Glutamatergic neuron (in vitro differentiated cells): ENCODE measurements at regions not wholly inside any gene's neighbourhood (a gene's known extent, or its start where the extent isn't known, plus 50 kb on each side); places are given as distances from the start of the nearest gene placed in this dataset.

Source experiments
- DNase-seq: peaks from one replicate; pipeline ENCODE4 v3.0.0; 2022
- H3K27ac Mint-ChIP-seq: one replicate; pipeline ENCODE4 v1.8.0; 2020; ENCODE audit warnings: mild to moderate bottlenecking, mixed read lengths, inconsistent platforms; ENCODE audit not compliant: unreplicated experiment
- H3K27me3 Mint-ChIP-seq: one replicate; pipeline ENCODE4 v1.8.0; 2020; ENCODE audit warnings: mild to moderate bottlenecking, moderate library complexity, mixed read lengths, inconsistent platforms; ENCODE audit not compliant: unreplicated experiment
- H3K36me3 Mint-ChIP-seq: one replicate; pipeline ENCODE4 v1.8.0; 2020; ENCODE audit warnings: mild to moderate bottlenecking, mixed read lengths, inconsistent platforms; ENCODE audit not compliant: unreplicated experiment
- H3K4me1 Mint-ChIP-seq: one replicate; pipeline ENCODE4 v1.8.0; 2020; ENCODE audit warnings: mild to moderate bottlenecking, low read depth, mixed read lengths, inconsistent platforms; ENCODE audit not compliant: unreplicated experiment
- H3K4me3 Mint-ChIP-seq: one replicate; pipeline ENCODE4 v1.8.0; 2020; ENCODE audit warnings: mild to moderate bottlenecking, mixed read lengths, inconsistent platforms; ENCODE audit not compliant: unreplicated experiment
- H3K9me3 Mint-ChIP-seq: one replicate; pipeline ENCODE4 v1.8.0; 2020; ENCODE audit warnings: mild to moderate bottlenecking, moderate library complexity, mixed read lengths, inconsistent platforms; ENCODE audit not compliant: unreplicated experiment
- TF ChIP-seq, protein P1 (sequence below): fragments of 200-600 bp; sonication (generic); IDR thresholded peaks from one replicate; pipeline ENCODE4 v1.5.0; 2021; ENCODE audit not compliant: partially characterized antibody, unreplicated experiment

DNA sequence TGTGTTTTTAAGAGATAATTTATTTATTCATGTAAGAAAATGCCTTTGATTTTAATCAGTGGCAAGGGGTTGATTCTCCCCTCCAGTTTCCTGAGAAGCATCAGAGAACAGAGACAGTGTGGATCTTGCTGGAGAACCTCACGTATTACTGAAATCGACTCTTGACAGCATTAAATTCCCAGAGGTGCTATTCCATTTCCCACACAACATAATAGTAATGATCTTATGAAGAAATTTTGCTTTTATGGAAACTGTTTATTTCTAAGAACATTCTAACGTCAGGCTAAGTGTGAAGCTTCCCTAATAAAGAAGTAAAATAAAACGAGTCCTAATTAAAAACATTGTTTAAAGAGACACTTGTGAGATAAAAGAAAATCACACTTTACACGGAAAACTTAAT, 293.1 kb upstream of the NRP1 start:
- Mint-ChIP-seq H3K9me3 (no peaks in the 10 kb centered on the region), H3K36me3 (no peaks in the 10 kb centered on the region), H3K4me3 (no peak overlapping the region), H3K4me1 (peaks cover 9% of the 10 kb centered on the region), H3K27me3 (peaks cover 2% of the 10 kb centered on the region), H3K27ac (no peak overlapping the region)
- DNase-seq = no peak
- TF ChIP-seq, protein P1, sequence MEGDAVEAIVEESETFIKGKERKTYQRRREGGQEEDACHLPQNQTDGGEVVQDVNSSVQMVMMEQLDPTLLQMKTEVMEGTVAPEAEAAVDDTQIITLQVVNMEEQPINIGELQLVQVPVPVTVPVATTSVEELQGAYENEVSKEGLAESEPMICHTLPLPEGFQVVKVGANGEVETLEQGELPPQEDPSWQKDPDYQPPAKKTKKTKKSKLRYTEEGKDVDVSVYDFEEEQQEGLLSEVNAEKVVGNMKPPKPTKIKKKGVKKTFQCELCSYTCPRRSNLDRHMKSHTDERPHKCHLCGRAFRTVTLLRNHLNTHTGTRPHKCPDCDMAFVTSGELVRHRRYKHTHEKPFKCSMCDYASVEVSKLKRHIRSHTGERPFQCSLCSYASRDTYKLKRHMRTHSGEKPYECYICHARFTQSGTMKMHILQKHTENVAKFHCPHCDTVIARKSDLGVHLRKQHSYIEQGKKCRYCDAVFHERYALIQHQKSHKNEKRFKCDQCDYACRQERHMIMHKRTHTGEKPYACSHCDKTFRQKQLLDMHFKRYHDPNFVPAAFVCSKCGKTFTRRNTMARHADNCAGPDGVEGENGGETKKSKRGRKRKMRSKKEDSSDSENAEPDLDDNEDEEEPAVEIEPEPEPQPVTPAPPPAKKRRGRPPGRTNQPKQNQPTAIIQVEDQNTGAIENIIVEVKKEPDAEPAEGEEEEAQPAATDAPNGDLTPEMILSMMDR = no peak

GRCh38 chr10:33626798-33627466, 292.5 kb upstream of the NRP1 start:
- TF ChIP-seq, protein P1 = no peak
- H3K9me3 Mint-ChIP-seq = no peaks in the 10 kb centered on the region
- DNase-seq = no peak
- H3K4me3 Mint-ChIP-seq = no peak overlapping the region
- H3K27ac Mint-ChIP-seq = no peak overlapping the region
- peaks cover 2% of the 10 kb centered on the region for H3K27me3 Mint-ChIP-seq
- H3K4me1 Mint-ChIP-seq = peaks cover 9% of the 10 kb centered on the region
- no peaks in the 10 kb centered on the region for H3K36me3 Mint-ChIP-seq

- H3K9me3 Mint-ChIP-seq = no peaks in the 10 kb centered on the region
Observed at GRCh38 chr10:33623669-33624068, 289.2 kb upstream of the NRP1 start.

DNA sequence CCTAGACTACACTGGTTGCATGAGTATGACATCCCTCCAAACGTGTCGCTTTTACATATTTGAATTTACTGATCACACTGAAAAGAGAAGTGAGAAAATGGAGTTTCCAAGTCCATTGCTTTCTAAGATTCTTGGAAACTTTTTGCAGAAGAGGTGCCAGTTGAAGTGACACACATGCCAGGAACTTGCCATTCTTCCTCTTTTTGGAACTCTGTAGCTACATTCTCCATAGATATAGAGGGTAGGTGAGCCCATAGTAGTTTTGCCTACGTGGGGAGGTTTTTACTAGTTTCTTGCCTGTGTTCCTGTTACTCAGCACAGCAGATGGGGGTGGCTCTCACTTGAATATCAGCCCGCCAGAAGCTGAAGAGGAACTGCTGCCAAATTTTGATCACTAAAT, 286.6 kb upstream of the NRP1 start:
- peaks cover 4% of the 10 kb centered on the region for H3K27me3 Mint-ChIP-seq
- H3K27ac Mint-ChIP-seq = no peak overlapping the region
- H3K36me3 Mint-ChIP-seq = no peaks in the 10 kb centered on the region
- no peaks in the 10 kb centered on the region for H3K4me1 Mint-ChIP-seq
- no peak overlapping the region for H3K4me3 Mint-ChIP-seq
- no peaks in the 10 kb centered on the region for H3K9me3 Mint-ChIP-seq
- TF ChIP-seq, protein P1 = no peak
- DNase-seq = no peak

More at GRCh38 chr10:33623669-33624068, 289.2 kb upstream of the NRP1 start:
- Mint-ChIP-seq H3K4me1 (peaks cover 9% of the 10 kb centered on the region), H3K4me3 (no peak overlapping the region), H3K27me3 (peaks cover 4% of the 10 kb centered on the region), H3K27ac (no peak overlapping the region), H3K36me3 (no peaks in the 10 kb centered on the region)
- DNase-seq = no peak
- TF ChIP-seq, protein P1 = no peak

GRCh38 chr10:33618196-33618595, 283.7 kb upstream of the NRP1 start:
- DNase-seq = no peak
- TF ChIP-seq, protein P1 = no peak
- no peak overlapping the region for H3K27ac Mint-ChIP-seq
- no peaks in the 10 kb centered on the region for H3K36me3 Mint-ChIP-seq
- H3K9me3 Mint-ChIP-seq = no peaks in the 10 kb centered on the region
- H3K4me3 Mint-ChIP-seq = no peak overlapping the region
- no peaks in the 10 kb centered on the region for H3K4me1 Mint-ChIP-seq
- H3K27me3 Mint-ChIP-seq = peaks cover 4% of the 10 kb centered on the region
